GM23338 (cell line): ENCODE measurements at regions not wholly inside any gene's neighbourhood (a gene's known extent, or its start where the extent isn't known, plus 50 kb on each side); places are given as distances from the start of the nearest gene placed in this dataset.

Experiments used
- ATAC-seq: fragments of 200-7000 bp; cut with Tn5 transposase; 3 replicates; pipeline ENCODE4 v1.9.1; 2020
- DNase-seq: peaks from one replicate; pipeline ENCODE4 v3.0.0-alpha.2; 2015; ENCODE audit warnings: low spot score
- H2AFZ ChIP-seq: fragments of 200-600 bp; sonication (generic); 2 replicates; pipeline ENCODE4 v1.8.0; 2016; ENCODE audit warnings: antibody characterized with exemption, mild to moderate bottlenecking, moderate library complexity
- H3F3A ChIP-seq: fragments of 200-600 bp; sonication (generic); replicated peaks from 2 replicates; pipeline ENCODE4 v1.8.0; 2017; ENCODE audit warnings: antibody characterized with exemption, mixed run types, low read depth
- H3K27ac ChIP-seq: fragments of 200-600 bp; sonication (generic); 2 replicates; pipeline ENCODE4 v1.6.1; 2016; ENCODE audit warnings: low read depth
- H3K27me3 ChIP-seq: fragments of 200-600 bp; sonication (generic); 2 replicates; pipeline ENCODE4 v1.8.0; 2016; ENCODE audit warnings: mild to moderate bottlenecking, mixed run types, moderate library complexity; ENCODE audit not compliant: insufficient read depth
- H3K36me3 ChIP-seq: fragments of 200-600 bp; sonication (generic); 2 replicates; pipeline ENCODE4 v1.8.0; 2016; ENCODE audit warnings: mild to moderate bottlenecking; ENCODE audit not compliant: insufficient read depth
- H3K4me1 ChIP-seq: fragments of 200-600 bp; sonication (generic); 2 replicates; pipeline ENCODE4 v1.8.0; 2016; ENCODE audit warnings: mild to moderate bottlenecking, moderate library complexity; ENCODE audit not compliant: insufficient read depth
- H3K4me2 ChIP-seq: fragments of 200-600 bp; sonication (generic); 2 replicates; pipeline ENCODE4 v1.7.1; 2017; ENCODE audit warnings: mixed run types
- H3K4me3 ChIP-seq: fragments of 200-600 bp; sonication (generic); 2 replicates; pipeline ENCODE4 v1.6.1; 2016; ENCODE audit warnings: mixed run types
- H3K79me2 ChIP-seq: fragments of 200-600 bp; sonication (generic); replicated peaks from 2 replicates; pipeline ENCODE4 v1.8.0; 2017; ENCODE audit warnings: mild to moderate bottlenecking; ENCODE audit not compliant: insufficient read depth
- H3K9me2 ChIP-seq: fragments of 200-600 bp; sonication (generic); 2 replicates; pipeline ENCODE4 v1.8.0; 2017; ENCODE audit not compliant: insufficient read depth
- H4K20me1 ChIP-seq: fragments of 200-600 bp; sonication (generic); replicated peaks from 2 replicates; pipeline ENCODE4 v1.8.0; 2017; ENCODE audit warnings: mild to moderate bottlenecking; ENCODE audit not compliant: insufficient read depth
- H3K27ac Mint-ChIP-seq: 2 replicates; pipeline ENCODE4 v1.8.0; 2020; ENCODE audit warnings: inconsistent platforms, mild to moderate bottlenecking, moderate library complexity, mixed read lengths
- H3K27me3 Mint-ChIP-seq: 3 replicates; pipeline ENCODE4 v1.8.0; 2022; ENCODE audit warnings: low read depth, mild to moderate bottlenecking, moderate library complexity, mixed read lengths, inconsistent platforms; ENCODE audit not compliant: insufficient read depth, poor library complexity
- H3K36me3 Mint-ChIP-seq: 3 replicates; pipeline ENCODE4 v1.8.0; 2021; ENCODE audit warnings: low read depth, mild to moderate bottlenecking, inconsistent platforms, moderate library complexity, mixed read lengths
- H3K4me1 Mint-ChIP-seq: 3 replicates; pipeline ENCODE4 v1.8.0; 2020; ENCODE audit warnings: mild to moderate bottlenecking, inconsistent platforms, mixed read lengths
- H3K4me3 Mint-ChIP-seq: 3 replicates; pipeline ENCODE4 v1.8.0; 2021; ENCODE audit warnings: moderate library complexity, mild to moderate bottlenecking, inconsistent platforms, mixed read lengths
- H3K9me3 Mint-ChIP-seq: 3 replicates; pipeline ENCODE4 v1.8.0; 2020; ENCODE audit warnings: moderate library complexity, mild to moderate bottlenecking, inconsistent platforms, mixed read lengths
- CREB1 ChIP-seq: fragments of 250-450 bp; sonication (Bioruptor Pico); IDR thresholded peaks from 2 replicates; pipeline ENCODE4 v1.5.0; 2020; ENCODE audit warnings: low read depth, mild to moderate bottlenecking, moderate library complexity
- EZH2 ChIP-seq: fragments of 200-600 bp; sonication (generic); IDR thresholded peaks from one replicate; pipeline ENCODE4 v1.8.0; 2017; ENCODE audit warnings: antibody characterized with exemption, mild to moderate bottlenecking, low read depth; ENCODE audit not compliant: unreplicated experiment
- JUNB ChIP-seq: IDR thresholded peaks from one replicate; pipeline ENCODE4 v1.6.1; 2016; ENCODE audit warnings: antibody characterized with exemption; ENCODE audit not compliant: unreplicated experiment
- NANOG ChIP-seq: IDR thresholded peaks from 2 replicates; pipeline ENCODE4 v1.6.1; 2016; ENCODE audit warnings: antibody characterized with exemption, borderline replicate concordance
- POLR2AphosphoS5 ChIP-seq: IDR thresholded peaks from 2 replicates; pipeline ENCODE4 v1.6.1; 2016; ENCODE audit warnings: antibody characterized with exemption, low read depth
- REST ChIP-seq: IDR thresholded peaks from one replicate; pipeline ENCODE4 v1.6.1; 2018; ENCODE audit warnings: antibody characterized with exemption; ENCODE audit not compliant: unreplicated experiment
- ZNF114 ChIP-seq: fragments of 250-450 bp; sonication (Bioruptor Pico); IDR thresholded peaks from 2 replicates; pipeline ENCODE4 v1.5.0; 2020; ENCODE audit warnings: mild to moderate bottlenecking, moderate library complexity
- TF ChIP-seq, protein P1 (sequence below), 2 experiments: fragments of 200-600 bp in 1 of 2; sonication (generic) in 1 of 2; conservative IDR thresholded peaks; 2 replicates each; pipeline versions ENCODE4 v1.5.1 to v1.6.1; 2016 to 2017; ENCODE audit warnings: antibody characterized with exemption in 2 of 2, low read depth in 2 of 2, mild to moderate bottlenecking in 2 of 2, moderate library complexity in 1 of 2
- TF ChIP-seq, protein P2 (sequence below): fragments of 250-450 bp; sonication (Bioruptor Pico); IDR thresholded peaks from 2 replicates; pipeline ENCODE4 v1.5.0; 2020; ENCODE audit warnings: mild to moderate bottlenecking, moderate library complexity

DNA sequence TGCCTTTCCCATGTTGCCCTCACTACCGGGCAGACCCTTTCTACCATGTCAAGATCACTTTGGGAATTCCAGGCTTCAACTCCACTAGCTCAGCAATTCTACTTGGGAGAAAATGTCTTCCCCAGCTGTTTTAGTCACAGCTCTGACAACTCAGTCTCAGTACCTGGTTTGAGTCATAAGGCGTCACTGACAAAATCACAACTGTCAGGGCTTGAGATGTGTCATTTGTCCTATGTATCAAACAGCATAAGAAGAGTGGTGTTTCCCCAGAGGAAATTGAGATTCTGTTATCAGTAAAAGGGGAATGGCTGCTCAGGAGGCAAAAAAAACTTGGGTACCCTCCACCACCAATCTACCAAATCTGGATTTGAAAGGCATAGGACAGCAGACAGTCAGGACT lies 594.9 kb upstream of the SUCLG2 start:
- Histone ChIP-seq H2AFZ (0 out of 2 replicates have a peak overlapping the region, but pooled peaks have one; percentile 38), H3K4me2 (no peak overlapping the region), H3K4me3 (no peak overlapping the region), H4K20me1 (no peaks in the 10 kb centered on the region), H3K4me1 (no peaks in the 10 kb centered on the region), H3K9me2 (no peaks in the 10 kb centered on the region), H3K27me3 (no peaks in the 10 kb centered on the region), H3K79me2 (no peaks in the 10 kb centered on the region), H3F3A (no peaks in the 10 kb centered on the region), H3K27ac (no peak overlapping the region), H3K36me3 (no peaks in the 10 kb centered on the region; the same call in 1 of the 2 replicates)
- no peak for ATAC-seq
- DNase-seq, result no peak
- H3K4me3 Mint-ChIP-seq, result no peak overlapping the region
- H3K27ac Mint-ChIP-seq, result no peak overlapping the region
- TF ChIP-seq, protein P1, sequence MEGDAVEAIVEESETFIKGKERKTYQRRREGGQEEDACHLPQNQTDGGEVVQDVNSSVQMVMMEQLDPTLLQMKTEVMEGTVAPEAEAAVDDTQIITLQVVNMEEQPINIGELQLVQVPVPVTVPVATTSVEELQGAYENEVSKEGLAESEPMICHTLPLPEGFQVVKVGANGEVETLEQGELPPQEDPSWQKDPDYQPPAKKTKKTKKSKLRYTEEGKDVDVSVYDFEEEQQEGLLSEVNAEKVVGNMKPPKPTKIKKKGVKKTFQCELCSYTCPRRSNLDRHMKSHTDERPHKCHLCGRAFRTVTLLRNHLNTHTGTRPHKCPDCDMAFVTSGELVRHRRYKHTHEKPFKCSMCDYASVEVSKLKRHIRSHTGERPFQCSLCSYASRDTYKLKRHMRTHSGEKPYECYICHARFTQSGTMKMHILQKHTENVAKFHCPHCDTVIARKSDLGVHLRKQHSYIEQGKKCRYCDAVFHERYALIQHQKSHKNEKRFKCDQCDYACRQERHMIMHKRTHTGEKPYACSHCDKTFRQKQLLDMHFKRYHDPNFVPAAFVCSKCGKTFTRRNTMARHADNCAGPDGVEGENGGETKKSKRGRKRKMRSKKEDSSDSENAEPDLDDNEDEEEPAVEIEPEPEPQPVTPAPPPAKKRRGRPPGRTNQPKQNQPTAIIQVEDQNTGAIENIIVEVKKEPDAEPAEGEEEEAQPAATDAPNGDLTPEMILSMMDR (conservative IDR thresholded peaks at IDR 0.05; ENCODE audit: low read depth in 2 of 2), result no peak
- no peak for TF ChIP-seq ZNF114
- TF ChIP-seq NANOG, result no peak
- TF ChIP-seq POLR2AphosphoS5, result no peak
- TF ChIP-seq, protein P2, sequence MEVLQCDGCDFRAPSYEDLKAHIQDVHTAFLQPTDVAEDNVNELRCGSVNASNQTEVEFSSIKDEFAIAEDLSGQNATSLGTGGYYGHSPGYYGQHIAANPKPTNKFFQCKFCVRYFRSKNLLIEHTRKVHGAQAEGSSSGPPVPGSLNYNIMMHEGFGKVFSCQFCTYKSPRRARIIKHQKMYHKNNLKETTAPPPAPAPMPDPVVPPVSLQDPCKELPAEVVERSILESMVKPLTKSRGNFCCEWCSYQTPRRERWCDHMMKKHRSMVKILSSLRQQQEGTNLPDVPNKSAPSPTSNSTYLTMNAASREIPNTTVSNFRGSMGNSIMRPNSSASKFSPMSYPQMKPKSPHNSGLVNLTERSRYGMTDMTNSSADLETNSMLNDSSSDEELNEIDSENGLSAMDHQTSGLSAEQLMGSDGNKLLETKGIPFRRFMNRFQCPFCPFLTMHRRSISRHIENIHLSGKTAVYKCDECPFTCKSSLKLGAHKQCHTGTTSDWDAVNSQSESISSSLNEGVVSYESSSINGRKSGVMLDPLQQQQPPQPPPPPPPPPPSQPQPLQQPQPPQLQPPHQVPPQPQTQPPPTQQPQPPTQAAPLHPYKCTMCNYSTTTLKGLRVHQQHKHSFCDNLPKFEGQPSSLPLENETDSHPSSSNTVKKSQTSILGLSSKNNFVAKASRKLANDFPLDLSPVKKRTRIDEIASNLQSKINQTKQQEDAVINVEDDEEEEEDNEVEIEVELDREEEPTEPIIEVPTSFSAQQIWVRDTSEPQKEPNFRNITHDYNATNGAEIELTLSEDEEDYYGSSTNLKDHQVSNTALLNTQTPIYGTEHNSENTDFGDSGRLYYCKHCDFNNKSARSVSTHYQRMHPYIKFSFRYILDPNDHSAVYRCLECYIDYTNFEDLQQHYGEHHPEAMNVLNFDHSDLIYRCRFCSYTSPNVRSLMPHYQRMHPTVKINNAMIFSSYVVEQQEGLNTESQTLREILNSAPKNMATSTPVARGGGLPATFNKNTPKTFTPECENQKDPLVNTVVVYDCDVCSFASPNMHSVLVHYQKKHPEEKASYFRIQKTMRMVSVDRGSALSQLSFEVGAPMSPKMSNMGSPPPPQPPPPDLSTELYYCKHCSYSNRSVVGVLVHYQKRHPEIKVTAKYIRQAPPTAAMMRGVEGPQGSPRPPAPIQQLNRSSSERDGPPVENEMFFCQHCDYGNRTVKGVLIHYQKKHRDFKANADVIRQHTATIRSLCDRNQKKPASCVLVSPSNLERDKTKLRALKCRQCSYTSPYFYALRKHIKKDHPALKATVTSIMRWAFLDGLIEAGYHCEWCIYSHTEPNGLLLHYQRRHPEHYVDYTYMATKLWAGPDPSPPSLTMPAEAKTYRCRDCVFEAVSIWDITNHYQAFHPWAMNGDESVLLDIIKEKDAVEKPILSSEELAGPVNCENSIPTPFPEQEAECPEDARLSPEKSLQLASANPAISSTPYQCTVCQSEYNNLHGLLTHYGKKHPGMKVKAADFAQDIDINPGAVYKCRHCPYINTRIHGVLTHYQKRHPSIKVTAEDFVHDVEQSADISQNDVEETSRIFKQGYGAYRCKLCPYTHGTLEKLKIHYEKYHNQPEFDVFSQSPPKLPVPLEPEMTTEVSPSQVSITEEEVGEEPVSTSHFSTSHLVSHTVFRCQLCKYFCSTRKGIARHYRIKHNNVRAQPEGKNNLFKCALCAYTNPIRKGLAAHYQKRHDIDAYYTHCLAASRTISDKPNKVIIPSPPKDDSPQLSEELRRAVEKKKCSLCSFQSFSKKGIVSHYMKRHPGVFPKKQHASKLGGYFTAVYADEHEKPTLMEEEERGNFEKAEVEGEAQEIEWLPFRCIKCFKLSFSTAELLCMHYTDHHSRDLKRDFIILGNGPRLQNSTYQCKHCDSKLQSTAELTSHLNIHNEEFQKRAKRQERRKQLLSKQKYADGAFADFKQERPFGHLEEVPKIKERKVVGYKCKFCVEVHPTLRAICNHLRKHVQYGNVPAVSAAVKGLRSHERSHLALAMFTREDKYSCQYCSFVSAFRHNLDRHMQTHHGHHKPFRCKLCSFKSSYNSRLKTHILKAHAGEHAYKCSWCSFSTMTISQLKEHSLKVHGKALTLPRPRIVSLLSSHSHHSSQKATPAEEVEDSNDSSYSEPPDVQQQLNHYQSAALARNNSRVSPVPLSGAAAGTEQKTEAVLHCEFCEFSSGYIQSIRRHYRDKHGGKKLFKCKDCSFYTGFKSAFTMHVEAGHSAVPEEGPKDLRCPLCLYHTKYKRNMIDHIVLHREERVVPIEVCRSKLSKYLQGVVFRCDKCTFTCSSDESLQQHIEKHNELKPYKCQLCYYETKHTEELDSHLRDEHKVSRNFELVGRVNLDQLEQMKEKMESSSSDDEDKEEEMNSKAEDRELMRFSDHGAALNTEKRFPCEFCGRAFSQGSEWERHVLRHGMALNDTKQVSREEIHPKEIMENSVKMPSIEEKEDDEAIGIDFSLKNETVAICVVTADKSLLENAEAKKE (CRISPR knock-in tag), result no peak
- TF ChIP-seq REST, result no peak
- no peak for TF ChIP-seq EZH2
- no peak for TF ChIP-seq CREB1 (CRISPR knock-in tag)
- TF ChIP-seq JUNB, result no peak
- H3K9me3 Mint-ChIP-seq, result no peaks in the 10 kb centered on the region
- H3K27me3 Mint-ChIP-seq, result no peaks in the 10 kb centered on the region
- H3K4me1 Mint-ChIP-seq, result no peaks in the 10 kb centered on the region
- H3K36me3 Mint-ChIP-seq, result no peaks in the 10 kb centered on the region
